ENCODE measurements at regions not wholly inside any gene's neighbourhood (a gene's known extent, or its start where the extent isn't known, plus 50 kb on each side); places are given as distances from the start of the nearest gene placed in this dataset.

DNA sequence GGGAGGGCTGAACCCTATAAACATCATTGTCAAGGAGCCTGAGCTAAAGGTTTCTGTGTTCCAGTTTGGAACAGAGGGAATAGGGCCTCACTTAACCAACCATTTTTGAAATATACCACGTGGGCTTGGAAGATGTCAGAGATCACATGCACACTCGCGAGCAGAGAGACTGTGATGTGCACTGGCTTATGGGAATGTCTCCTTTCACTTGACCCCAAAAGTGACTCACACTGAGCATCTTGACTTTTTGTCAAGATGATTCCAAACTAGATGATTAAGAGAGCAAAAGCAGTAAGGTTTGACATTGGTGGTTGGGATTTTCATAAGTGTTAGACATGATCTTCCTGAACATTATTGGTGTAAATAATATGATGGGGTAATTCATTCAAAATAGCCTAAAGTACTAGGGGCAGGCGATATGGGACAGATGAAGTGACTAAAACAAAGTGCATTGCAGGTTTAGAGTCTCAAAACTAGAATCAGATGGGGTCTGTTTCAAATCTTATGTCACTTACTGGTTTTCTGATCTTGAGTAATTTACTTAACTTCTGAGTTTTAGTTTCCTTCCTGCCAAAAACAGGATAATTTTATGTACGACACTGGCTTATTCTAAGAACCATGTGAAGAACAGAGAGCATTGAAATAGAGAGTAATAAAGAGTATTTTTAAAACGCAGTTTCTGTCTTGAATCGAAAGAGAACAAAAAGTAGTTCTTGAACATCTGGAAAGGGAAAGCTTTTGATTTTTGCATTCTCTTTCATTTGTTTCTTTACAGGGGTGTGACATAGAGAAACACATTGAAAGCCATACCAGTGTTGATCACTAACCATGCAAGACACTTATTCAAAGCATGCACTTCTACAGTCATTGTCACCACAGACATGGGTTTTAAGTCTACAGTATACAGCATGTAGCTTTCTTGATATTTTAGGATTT, 383.0 kb downstream of the DIRAS2 start:
- TF ChIP-seq CTCF (conservative IDR thresholded peaks at IDR 0.05 in 1 of 2, IDR thresholded peaks at IDR 0.05 in 1 of 2; ENCODE audit: extremely low read depth in 1 of 2, insufficient read depth in 1 of 2, low read depth in 1 of 2, low read length in 2 of 2), result no peak
- TF ChIP-seq EZH2 (IDR thresholded peaks at IDR 0.05; ENCODE audit: borderline replicate concordance, low read length), result no peak

Measured in mammary epithelial cell (primary cell).